ENCODE measurements at regions not wholly inside any gene's neighbourhood (a gene's known extent, or its start where the extent isn't known, plus 50 kb on each side); places are given as distances from the start of the nearest gene placed in this dataset.

DNA sequence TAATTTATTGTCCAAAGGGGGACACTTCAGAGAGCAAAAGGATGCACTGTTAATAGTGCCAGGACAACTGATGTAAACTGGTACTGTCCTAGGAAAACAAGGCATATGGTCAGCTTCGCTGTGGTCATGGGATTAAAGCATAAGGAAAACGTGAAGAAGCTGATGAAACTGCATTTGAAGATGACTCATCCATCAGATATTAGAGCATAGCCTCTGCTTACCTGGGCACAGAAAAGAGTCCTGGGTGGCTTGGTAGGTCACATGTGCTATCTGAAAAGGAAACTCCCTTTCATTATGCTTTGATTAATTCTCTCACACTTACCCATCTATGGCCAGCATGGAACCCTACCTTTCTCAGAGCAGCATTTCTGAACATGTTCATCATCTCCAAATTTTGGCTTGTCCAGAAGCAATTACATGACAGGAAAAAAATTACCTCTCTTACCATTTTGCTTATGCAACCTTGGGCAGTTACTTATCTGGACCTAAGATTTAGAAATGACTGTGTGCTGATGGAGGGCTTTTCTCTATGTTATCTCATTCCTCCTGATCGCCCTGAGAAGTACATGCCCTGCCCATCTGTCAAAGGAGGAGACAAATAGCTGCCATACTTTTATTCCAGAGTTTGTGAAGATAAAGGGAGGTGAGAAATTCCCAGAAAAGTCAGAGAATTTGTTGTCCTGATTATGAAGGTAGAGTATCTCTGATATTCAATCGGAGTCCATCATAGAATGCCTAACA is 275.3 kb upstream of the SLC14A2 start:
- TF ChIP-seq CTCF (tag by site-specific recombination; IDR thresholded peaks at IDR 0.05) (no peak), ZNF580 (tag by site-specific recombination; IDR thresholded peaks at IDR 0.05) (no peak), ZNF202 (tag by site-specific recombination; IDR thresholded peaks at IDR 0.05; ENCODE audit: borderline replicate concordance) (no peak), ZNF704 (tag by site-specific recombination; IDR thresholded peaks at IDR 0.05) (no peak), ZSCAN30 (tag by site-specific recombination; IDR thresholded peaks at IDR 0.05) (no peak), ZNF777 (tag by site-specific recombination; IDR thresholded peaks at IDR 0.05; ENCODE audit: borderline replicate concordance) (no peak), ZNF398 (tag by site-specific recombination; IDR thresholded peaks at IDR 0.05) (no peak), ZNF747 (tag by site-specific recombination; IDR thresholded peaks at IDR 0.05) (no peak), ZNF274 (IDR thresholded peaks at IDR 0.05; ENCODE audit: low read length) (no peak), ZNF274 (tag by site-specific recombination; IDR thresholded peaks at IDR 0.05; ENCODE audit: borderline replicate concordance) (no peak), YY1 (tag by site-specific recombination; IDR thresholded peaks at IDR 0.05) (no peak), ZNF423 (tag by site-specific recombination; IDR thresholded peaks at IDR 0.05) (no peak)
- TF ChIP-seq, protein P1, sequence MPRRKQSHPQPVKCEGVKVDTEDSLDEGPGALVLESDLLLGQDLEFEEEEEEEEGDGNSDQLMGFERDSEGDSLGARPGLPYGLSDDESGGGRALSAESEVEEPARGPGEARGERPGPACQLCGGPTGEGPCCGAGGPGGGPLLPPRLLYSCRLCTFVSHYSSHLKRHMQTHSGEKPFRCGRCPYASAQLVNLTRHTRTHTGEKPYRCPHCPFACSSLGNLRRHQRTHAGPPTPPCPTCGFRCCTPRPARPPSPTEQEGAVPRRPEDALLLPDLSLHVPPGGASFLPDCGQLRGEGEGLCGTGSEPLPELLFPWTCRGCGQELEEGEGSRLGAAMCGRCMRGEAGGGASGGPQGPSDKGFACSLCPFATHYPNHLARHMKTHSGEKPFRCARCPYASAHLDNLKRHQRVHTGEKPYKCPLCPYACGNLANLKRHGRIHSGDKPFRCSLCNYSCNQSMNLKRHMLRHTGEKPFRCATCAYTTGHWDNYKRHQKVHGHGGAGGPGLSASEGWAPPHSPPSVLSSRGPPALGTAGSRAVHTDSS (tag by site-specific recombination; IDR thresholded peaks at IDR 0.05): no peak
- TF ChIP-seq, protein P2, sequence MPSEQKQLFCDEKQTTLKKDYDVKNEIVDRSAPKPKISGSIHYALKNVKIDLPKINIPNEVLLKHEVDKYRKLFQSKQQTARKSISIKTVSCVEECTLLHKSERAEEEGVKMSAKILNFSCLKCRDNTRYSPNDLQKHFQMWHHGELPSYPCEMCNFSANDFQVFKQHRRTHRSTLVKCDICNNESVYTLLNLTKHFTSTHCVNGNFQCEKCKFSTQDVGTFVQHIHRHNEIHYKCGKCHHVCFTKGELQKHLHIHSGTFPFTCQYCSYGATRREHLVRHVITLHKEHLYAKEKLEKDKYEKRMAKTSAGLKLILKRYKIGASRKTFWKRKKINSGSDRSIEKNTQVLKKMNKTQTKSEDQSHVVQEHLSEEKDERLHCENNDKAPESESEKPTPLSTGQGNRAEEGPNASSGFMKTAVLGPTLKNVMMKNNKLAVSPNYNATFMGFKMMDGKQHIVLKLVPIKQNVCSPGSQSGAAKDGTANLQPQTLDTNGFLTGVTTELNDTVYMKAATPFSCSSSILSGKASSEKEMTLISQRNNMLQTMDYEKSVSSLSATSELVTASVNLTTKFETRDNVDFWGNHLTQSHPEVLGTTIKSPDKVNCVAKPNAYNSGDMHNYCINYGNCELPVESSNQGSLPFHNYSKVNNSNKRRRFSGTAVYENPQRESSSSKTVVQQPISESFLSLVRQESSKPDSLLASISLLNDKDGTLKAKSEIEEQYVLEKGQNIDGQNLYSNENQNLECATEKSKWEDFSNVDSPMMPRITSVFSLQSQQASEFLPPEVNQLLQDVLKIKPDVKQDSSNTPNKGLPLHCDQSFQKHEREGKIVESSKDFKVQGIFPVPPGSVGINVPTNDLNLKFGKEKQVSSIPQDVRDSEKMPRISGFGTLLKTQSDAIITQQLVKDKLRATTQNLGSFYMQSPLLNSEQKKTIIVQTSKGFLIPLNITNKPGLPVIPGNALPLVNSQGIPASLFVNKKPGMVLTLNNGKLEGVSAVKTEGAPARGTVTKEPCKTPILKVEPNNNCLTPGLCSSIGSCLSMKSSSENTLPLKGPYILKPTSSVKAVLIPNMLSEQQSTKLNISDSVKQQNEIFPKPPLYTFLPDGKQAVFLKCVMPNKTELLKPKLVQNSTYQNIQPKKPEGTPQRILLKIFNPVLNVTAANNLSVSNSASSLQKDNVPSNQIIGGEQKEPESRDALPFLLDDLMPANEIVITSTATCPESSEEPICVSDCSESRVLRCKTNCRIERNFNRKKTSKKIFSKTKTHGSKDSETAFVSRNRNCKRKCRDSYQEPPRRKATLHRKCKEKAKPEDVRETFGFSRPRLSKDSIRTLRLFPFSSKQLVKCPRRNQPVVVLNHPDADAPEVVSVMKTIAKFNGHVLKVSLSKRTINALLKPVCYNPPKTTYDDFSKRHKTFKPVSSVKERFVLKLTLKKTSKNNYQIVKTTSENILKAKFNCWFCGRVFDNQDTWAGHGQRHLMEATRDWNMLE (tag by site-specific recombination; conservative IDR thresholded peaks at IDR 0.05; ENCODE audit: low read depth): no peak

All from HEK293 (cell line).